ENCODE measurements at regions not wholly inside any gene's neighbourhood (a gene's known extent, or its start where the extent isn't known, plus 50 kb on each side); places are given as distances from the start of the nearest gene placed in this dataset.
"Not testable (repeated sequence)": the region's sequence is repeated elsewhere in the genome, so short reads cannot be mapped to it uniquely, and the experiment has no call there.

- H3K9ac ChIP-seq (ENCODE audit: extremely low read depth, low read length, poor library complexity, severe bottlenecking), result no peak overlapping the region
- no peaks in the 10 kb centered on the region for H3K36me3 ChIP-seq (ENCODE audit: control insufficient read depth, insufficient read depth, low read length)
- H3K36me3 Mint-ChIP-seq (ENCODE audit: low read depth), result no peaks in the 10 kb centered on the region
- WGBS, 2 experiments (ENCODE audit: insufficient coverage in 1 of 2, insufficient read length in 1 of 2), result 80% methylated on average over 5 of the region's 5 CpGs; no CpG with 5 or more reads in 1 of the 2 experiments
- H3K27ac Mint-ChIP-seq, result no peak overlapping the region
- peaks cover 21% of the 10 kb centered on the region for H3K4me1 Mint-ChIP-seq
- DNase-seq, result no peak
- no peak for TF ChIP-seq CTCF (conservative IDR thresholded peaks at IDR 0.05)
- H3K4me3 Mint-ChIP-seq, result no peak overlapping the region
- H3K4me3 ChIP-seq (ENCODE audit: low read length), result no peak overlapping the region
- no peaks in the 10 kb centered on the region for H3K9me3 ChIP-seq (ENCODE audit: control insufficient read depth, low read length)
- H3K4me1 ChIP-seq (ENCODE audit: control insufficient read depth, insufficient read depth, low read length), result peaks cover 2% of the 10 kb centered on the region
- no peaks in the 10 kb centered on the region for H3K27me3 Mint-ChIP-seq (ENCODE audit: insufficient read depth)
- no peaks in the 10 kb centered on the region for H3K27me3 ChIP-seq (ENCODE audit: control insufficient read depth, insufficient read depth, low read length, poor library complexity, severe bottlenecking)
- no peaks in the 10 kb centered on the region for H3K9me3 Mint-ChIP-seq
- no peak overlapping the region for H3K27ac ChIP-seq (ENCODE audit: low read depth, low read length)
Observed at GRCh38 chr15:93932164-93932776, 299.1 kb upstream of the MCTP2 start.

GRCh38 chr15:93929375-93930094, 301.8 kb upstream of the MCTP2 start:
- no peaks in the 10 kb centered on the region for H3K9me3 Mint-ChIP-seq
- Histone ChIP-seq H3K4me3 (ENCODE audit: low read length) (no peak overlapping the region), H3K27me3 (ENCODE audit: control insufficient read depth, insufficient read depth, low read length, poor library complexity, severe bottlenecking) (no peaks in the 10 kb centered on the region), H3K4me1 (ENCODE audit: control insufficient read depth, insufficient read depth, low read length) (peaks cover 2% of the 10 kb centered on the region), H3K27ac (ENCODE audit: low read depth, low read length) (no peak overlapping the region), H3K36me3 (ENCODE audit: control insufficient read depth, insufficient read depth, low read length) (no peaks in the 10 kb centered on the region), H3K9ac (ENCODE audit: extremely low read depth, low read length, poor library complexity, severe bottlenecking) (no peak overlapping the region), H3K9me3 (ENCODE audit: control insufficient read depth, low read length) (no peaks in the 10 kb centered on the region)
- no peak for TF ChIP-seq CTCF (conservative IDR thresholded peaks at IDR 0.05)
- DNase-seq, result no peak
- H3K4me1 Mint-ChIP-seq, result peaks cover 19% of the 10 kb centered on the region
- WGBS, 2 experiments (ENCODE audit: insufficient coverage in 1 of 2, insufficient read length in 1 of 2), result 84 to 89% methylated on average over 4 to 7 of the region's 7 CpGs
- no peak overlapping the region for H3K27ac Mint-ChIP-seq
- H3K36me3 Mint-ChIP-seq (ENCODE audit: low read depth), result no peaks in the 10 kb centered on the region
- H3K27me3 Mint-ChIP-seq (ENCODE audit: insufficient read depth), result no peaks in the 10 kb centered on the region
- H3K4me3 Mint-ChIP-seq, result no peak overlapping the region

- 84% methylated on average over 4 of the region's 4 CpGs for WGBS, 2 experiments (ENCODE audit: insufficient coverage in 1 of 2, insufficient read length in 1 of 2)
- Histone ChIP-seq H3K27me3 (ENCODE audit: control insufficient read depth, insufficient read depth, low read length, poor library complexity, severe bottlenecking) (no peaks in the 10 kb centered on the region), H3K9me3 (ENCODE audit: control insufficient read depth, low read length) (peaks cover 24% of the 10 kb centered on the region), H3K4me1 (ENCODE audit: control insufficient read depth, insufficient read depth, low read length) (peaks cover 5% of the 10 kb centered on the region), H3K27ac (ENCODE audit: low read depth, low read length) (no peak overlapping the region), H3K36me3 (ENCODE audit: control insufficient read depth, insufficient read depth, low read length) (no peaks in the 10 kb centered on the region), H3K9ac (ENCODE audit: extremely low read depth, low read length, poor library complexity, severe bottlenecking) (no peak overlapping the region), H3K4me3 (ENCODE audit: low read length) (peak overlapping the region; percentile 59)
- no peak for DNase-seq
- Mint-ChIP-seq H3K9me3 (peaks cover 12% of the 10 kb centered on the region), H3K4me3 (no peak overlapping the region), H3K27me3 (ENCODE audit: insufficient read depth) (no peaks in the 10 kb centered on the region), H3K27ac (no peak overlapping the region), H3K36me3 (ENCODE audit: low read depth) (no peaks in the 10 kb centered on the region), H3K4me1 (peaks cover 15% of the 10 kb centered on the region)
- TF ChIP-seq CTCF (conservative IDR thresholded peaks at IDR 0.05), result no peak
Observed at GRCh38 chr15:93920204-93920603, 311.2 kb upstream of the MCTP2 start.

- not testable (repeated sequence) for H3K36me3 Mint-ChIP-seq (ENCODE audit: low read depth); H3K4me3 Mint-ChIP-seq; H3K36me3 ChIP-seq (ENCODE audit: control insufficient read depth, insufficient read depth, low read length); H3K4me3 ChIP-seq (ENCODE audit: low read length); DNase-seq; H3K4me1 ChIP-seq (ENCODE audit: control insufficient read depth, insufficient read depth, low read length); H3K27me3 Mint-ChIP-seq (ENCODE audit: insufficient read depth); H3K27ac ChIP-seq (ENCODE audit: low read depth, low read length); H3K27me3 ChIP-seq (ENCODE audit: control insufficient read depth, insufficient read depth, low read length, poor library complexity, severe bottlenecking); H3K9ac ChIP-seq (ENCODE audit: extremely low read depth, low read length, poor library complexity, severe bottlenecking)
- H3K9me3 ChIP-seq (ENCODE audit: control insufficient read depth, low read length), result peaks cover 24% of the 10 kb centered on the region
- Mint-ChIP-seq H3K4me1 (peaks cover 15% of the 10 kb centered on the region), H3K9me3 (peaks cover 12% of the 10 kb centered on the region), H3K27ac (peak overlapping the region; percentile 28)
- WGBS, 2 experiments (ENCODE audit: insufficient coverage in 1 of 2, insufficient read length in 1 of 2), result 10 to 55% methylated on average over 1 to 2 of the region's 2 CpGs
Observed at GRCh38 chr15:93918801-93919200, 312.6 kb upstream of the MCTP2 start.

Data from endodermal cell (in vitro differentiated cells).